T-helper 17 cell (primary cell): ENCODE measurements at regions not wholly inside any gene's neighbourhood (a gene's known extent, or its start where the extent isn't known, plus 50 kb on each side); places are given as distances from the start of the nearest gene placed in this dataset.
"Not testable (repeated sequence)": the region's sequence is repeated elsewhere in the genome, so short reads cannot be mapped to it uniquely, and the experiment has no call there.

Source experiments
- ATAC-seq: fragments of 150-1000 bp; cut with Tn5 transposase; 2 replicates; pipeline ENCODE4 v1.10.0; 2021; ENCODE audit warnings: mild to moderate bottlenecking, moderate library complexity
- DNase-seq, 3 donors: peaks; one replicate each; pipeline versions ENCODE4 v3.0.0 to v3.0.0-alpha.2; 2020 to 2021
- H3K9me3 ChIP-seq: one replicate; pipeline ENCODE4 v1.7.0; 2013; ENCODE audit warnings: low read length, mild to moderate bottlenecking; ENCODE audit not compliant: control insufficient read depth, poor library complexity, severe bottlenecking
- H3K27ac Mint-ChIP-seq: one replicate; pipeline ENCODE4 v1.8.0; 2022; ENCODE audit warnings: mild to moderate bottlenecking, moderate library complexity, mixed read lengths
- H3K27me3 Mint-ChIP-seq: one replicate; pipeline ENCODE4 v1.8.0; 2022; ENCODE audit warnings: mixed read lengths
- H3K36me3 Mint-ChIP-seq: one replicate; pipeline ENCODE4 v1.8.0; 2022; ENCODE audit warnings: low read depth, mixed read lengths
- H3K4me1 Mint-ChIP-seq: one replicate; pipeline ENCODE4 v1.8.0; 2022; ENCODE audit warnings: mild to moderate bottlenecking, mixed read lengths
- H3K4me3 Mint-ChIP-seq: one replicate; pipeline ENCODE4 v1.8.0; 2022; ENCODE audit warnings: mild to moderate bottlenecking, moderate library complexity, mixed read lengths

DNA sequence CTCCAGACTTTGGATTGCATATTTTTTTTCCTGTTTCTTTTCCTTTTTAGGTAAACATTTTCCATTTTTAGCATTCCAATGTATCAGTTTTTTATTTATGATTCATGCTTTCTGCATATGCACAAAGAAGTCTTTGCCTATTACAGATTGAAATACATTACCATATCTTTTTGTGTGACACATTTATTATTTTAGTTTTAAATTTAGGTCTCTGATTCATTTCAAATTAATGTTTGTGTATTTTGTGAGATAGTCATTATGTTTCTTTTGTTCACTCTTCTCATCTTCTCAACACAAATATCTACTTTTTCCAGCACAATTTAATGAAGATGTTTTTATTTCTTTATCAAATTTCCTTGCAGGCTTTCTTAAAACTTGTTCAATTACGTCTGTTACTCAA is 838.0 kb upstream of the CDH18 start:
- not testable (repeated sequence) for DNase-seq, H3K27me3 Mint-ChIP-seq, H3K9me3 ChIP-seq, H3K27ac Mint-ChIP-seq, H3K4me3 Mint-ChIP-seq, ATAC-seq, H3K36me3 Mint-ChIP-seq, H3K4me1 Mint-ChIP-seq

GRCh38 chr5:20797216-20797615 is 809.2 kb upstream of the CDH18 start:
- H3K36me3 Mint-ChIP-seq, H3K4me3 Mint-ChIP-seq: not testable (repeated sequence)

GRCh38 chr5:20784755-20785154 is 796.8 kb upstream of the CDH18 start:
- not testable (repeated sequence) for ATAC-seq, H3K4me1 Mint-ChIP-seq, H3K9me3 ChIP-seq, H3K4me3 Mint-ChIP-seq, H3K27ac Mint-ChIP-seq, H3K27me3 Mint-ChIP-seq, DNase-seq, H3K36me3 Mint-ChIP-seq

More at GRCh38 chr5:20797216-20797615, 809.2 kb upstream of the CDH18 start:
- not testable (repeated sequence) for H3K27me3 Mint-ChIP-seq, H3K4me1 Mint-ChIP-seq, ATAC-seq, H3K9me3 ChIP-seq, H3K27ac Mint-ChIP-seq, DNase-seq

DNA sequence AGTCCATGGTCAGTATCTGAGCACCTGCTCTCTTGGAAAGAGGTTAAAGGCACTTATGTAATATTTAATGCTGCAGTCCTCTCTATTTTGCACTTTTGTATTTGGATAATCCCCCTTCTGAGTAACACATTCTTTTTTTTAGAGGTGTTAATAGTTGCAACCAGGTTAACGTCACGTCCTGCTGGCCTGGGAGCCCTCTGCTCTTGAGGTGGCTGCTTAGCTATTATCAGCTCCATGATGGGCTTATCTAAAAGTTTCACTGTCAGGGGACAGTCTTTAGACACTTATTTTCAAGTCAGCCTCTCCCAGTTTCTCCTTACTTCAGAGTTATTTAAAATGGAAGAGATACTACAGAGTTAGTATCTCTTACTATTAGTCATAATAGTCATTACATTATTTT is 795.5 kb upstream of the CDH18 start:
- H3K4me3 Mint-ChIP-seq, DNase-seq, H3K27me3 Mint-ChIP-seq, H3K9me3 ChIP-seq, H3K36me3 Mint-ChIP-seq, ATAC-seq, H3K4me1 Mint-ChIP-seq, H3K27ac Mint-ChIP-seq: not testable (repeated sequence)

DNA sequence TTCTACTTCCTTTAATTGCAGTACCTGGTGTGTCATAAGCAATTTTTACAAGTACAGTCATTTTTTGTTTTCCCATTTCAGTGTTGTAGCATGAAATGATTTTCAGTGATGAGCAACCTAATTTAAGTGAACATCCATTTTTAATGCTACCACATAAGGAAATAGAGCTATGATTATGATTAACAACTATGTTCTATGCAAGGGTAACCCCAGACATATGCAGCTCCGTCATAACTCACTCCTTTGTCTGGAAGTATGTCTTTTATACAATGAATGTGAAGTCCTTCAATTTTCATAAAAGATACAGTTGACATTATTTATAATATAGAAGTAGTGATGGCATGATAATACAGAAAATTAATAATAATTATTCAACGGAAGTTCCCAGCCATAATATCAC is 783.3 kb upstream of the CDH18 start:
- H3K4me1 Mint-ChIP-seq, DNase-seq, H3K27ac Mint-ChIP-seq, H3K27me3 Mint-ChIP-seq, H3K4me3 Mint-ChIP-seq, ATAC-seq, H3K36me3 Mint-ChIP-seq, H3K9me3 ChIP-seq: not testable (repeated sequence)

- not testable (repeated sequence) for H3K36me3 Mint-ChIP-seq, DNase-seq, H3K27me3 Mint-ChIP-seq, H3K4me1 Mint-ChIP-seq, H3K27ac Mint-ChIP-seq, H3K9me3 ChIP-seq, H3K4me3 Mint-ChIP-seq, ATAC-seq
These were observed 777.1 kb upstream of the CDH18 start for GRCh38 chr5:20765074-20765473.

- not testable (repeated sequence) for DNase-seq, H3K36me3 Mint-ChIP-seq, ATAC-seq, H3K27ac Mint-ChIP-seq, H3K4me3 Mint-ChIP-seq, H3K4me1 Mint-ChIP-seq, H3K27me3 Mint-ChIP-seq, H3K9me3 ChIP-seq
These were observed 771.5 kb upstream of the CDH18 start for GRCh38 chr5:20759459-20759858.

- H3K36me3 Mint-ChIP-seq, H3K27me3 Mint-ChIP-seq, H3K9me3 ChIP-seq, ATAC-seq, H3K4me1 Mint-ChIP-seq, H3K27ac Mint-ChIP-seq, H3K4me3 Mint-ChIP-seq, DNase-seq: not testable (repeated sequence)
These were observed 764.2 kb upstream of the CDH18 start for GRCh38 chr5:20752179-20752578.

GRCh38 chr5:20735715-20736114 is 747.7 kb upstream of the CDH18 start:
- H3K4me3 Mint-ChIP-seq, DNase-seq, H3K9me3 ChIP-seq, H3K4me1 Mint-ChIP-seq, H3K27ac Mint-ChIP-seq, ATAC-seq, H3K36me3 Mint-ChIP-seq, H3K27me3 Mint-ChIP-seq: not testable (repeated sequence)

- ATAC-seq, H3K4me1 Mint-ChIP-seq, H3K4me3 Mint-ChIP-seq, H3K36me3 Mint-ChIP-seq, H3K27me3 Mint-ChIP-seq, DNase-seq, H3K9me3 ChIP-seq, H3K27ac Mint-ChIP-seq: not testable (repeated sequence)
These were observed 744.2 kb upstream of the CDH18 start for GRCh38 chr5:20732223-20732622.

GRCh38 chr5:20721286-20721685 is 733.3 kb upstream of the CDH18 start:
- H3K4me1 Mint-ChIP-seq, H3K9me3 ChIP-seq, H3K27ac Mint-ChIP-seq, H3K36me3 Mint-ChIP-seq, H3K27me3 Mint-ChIP-seq, H3K4me3 Mint-ChIP-seq, ATAC-seq, DNase-seq: not testable (repeated sequence)

DNA sequence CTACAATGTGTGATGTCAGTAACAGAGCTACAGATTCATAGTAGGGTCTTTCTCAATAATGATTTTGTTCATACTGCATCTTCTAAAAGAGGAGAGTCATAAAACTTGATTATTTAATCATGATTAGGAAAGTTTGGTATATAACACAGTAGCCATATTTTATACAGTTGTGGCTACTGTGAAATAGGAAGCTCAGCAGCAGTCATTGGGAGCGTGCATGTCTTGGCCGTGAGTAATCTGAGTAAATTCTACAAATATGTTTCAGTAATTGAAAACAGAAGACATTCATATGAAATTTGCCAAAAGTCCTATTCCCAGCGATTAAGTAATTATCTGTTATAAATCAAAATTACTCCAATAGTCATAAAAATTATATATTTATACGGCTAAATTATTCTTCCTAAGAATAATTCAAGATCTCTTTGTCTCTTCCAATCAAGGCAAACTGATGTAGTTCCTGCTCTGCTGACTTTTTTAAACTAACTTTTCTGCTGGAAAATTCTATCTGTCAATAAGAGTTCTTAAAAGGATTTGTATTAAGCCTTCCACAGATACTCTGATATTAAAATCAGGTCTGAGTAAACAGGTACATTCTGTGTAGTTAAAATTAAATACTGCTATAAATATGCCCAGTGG is 723.6 kb upstream of the CDH18 start:
- not testable (repeated sequence) for H3K4me1 Mint-ChIP-seq, H3K27ac Mint-ChIP-seq, H3K36me3 Mint-ChIP-seq, ATAC-seq, DNase-seq, H3K27me3 Mint-ChIP-seq, H3K9me3 ChIP-seq, H3K4me3 Mint-ChIP-seq

DNA sequence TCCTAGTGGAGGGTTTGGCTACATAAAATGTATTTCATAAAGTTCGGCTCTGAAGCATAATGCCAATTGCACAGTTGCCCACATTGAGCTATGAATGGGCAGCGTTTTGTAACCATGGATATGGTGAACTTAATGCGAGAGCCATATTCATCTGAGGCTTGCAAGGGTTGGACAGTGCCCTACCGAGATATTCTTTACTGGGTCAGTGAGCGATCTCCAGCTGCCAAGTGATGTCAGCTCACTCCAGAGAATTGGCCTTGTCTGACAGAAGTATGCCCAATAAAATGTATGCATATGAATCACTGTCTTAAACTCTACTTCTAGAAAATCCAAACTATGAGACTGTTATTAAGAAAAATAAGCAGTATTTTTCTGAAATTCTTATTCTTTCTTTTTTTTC is 719.6 kb upstream of the CDH18 start:
- not testable (repeated sequence) for H3K36me3 Mint-ChIP-seq, DNase-seq, H3K4me3 Mint-ChIP-seq, ATAC-seq, H3K27ac Mint-ChIP-seq, H3K27me3 Mint-ChIP-seq, H3K4me1 Mint-ChIP-seq, H3K9me3 ChIP-seq

- Mint-ChIP-seq H3K27me3 (no peaks in the 10 kb centered on the region), H3K4me3 (no peak overlapping the region), H3K4me1 (no peaks in the 10 kb centered on the region), H3K27ac (no peak overlapping the region), H3K36me3 (no peaks in the 10 kb centered on the region)
- H3K9me3 ChIP-seq, result peaks cover 6% of the 10 kb centered on the region
- no peak for ATAC-seq
- DNase-seq, result no peak
These were observed 706.1 kb upstream of the CDH18 start for GRCh38 chr5:20694121-20694520.
